HepG2 (cell line): ENCODE measurements at regions not wholly inside any gene's neighbourhood (a gene's known extent, or its start where the extent isn't known, plus 50 kb on each side); places are given as distances from the start of the nearest gene placed in this dataset.

Source experiments
- ATAC-seq: fragments of 200-7000 bp; cut with Tn5 transposase; 3 replicates; pipeline ENCODE4 v1.9.1; 2020; ENCODE audit warnings: mild to moderate bottlenecking, moderate library complexity
- BruUV-seq: library from RNA; stranded (reverse); fragments of 400-500 nt; replicated peaks from 2 replicates; lab custom pipeline; 2021; lab: Mats Ljungman, UMichigan
- CTCF ChIA-PET: fragments of 300-600 bp; formaldehyde crosslinking; extraction: SDS; loops from one replicate; lab custom pipeline; 2021; ENCODE audit warnings: low total read pairs, inconsistent platforms, low intra/inter-chr PET ratio; lab: Yijun Ruan, JAX
- POLR2A ChIA-PET: fragments of 350-600 bp; sonication (Branson Sonifier 250); formaldehyde crosslinking; loops from one replicate; lab custom pipeline; 2020; ENCODE audit warnings: antibody characterized with exemption, inconsistent platforms; lab: Yijun Ruan, JAX
- DNase-seq: peaks from one replicate; pipeline ENCODE4 v3.0.0-alpha.2; 2015; ENCODE audit warnings: low spot score
- FAIRE-seq: peaks from 3 replicates; lab custom pipeline; 2011; peaks lifted over from hg19 to GRCh38; lab: Jason Lieb, UNC
- H2AFZ ChIP-seq: one replicate; pipeline ENCODE4 v1.6.1; 2011; ENCODE audit warnings: low read length, inconsistent platforms
- H3K27ac ChIP-seq: fragments of 300-600 bp; 3 replicates; pipeline ENCODE4 v1.8.0; 2011; ENCODE audit warnings: mixed run types, mild to moderate bottlenecking, mixed read lengths, low read length, inconsistent platforms; ENCODE audit not compliant: insufficient read depth; ENCODE audit errors: extremely low read length
- H3K27me3 ChIP-seq, 2 experiments: fragments of 200-600 bp in 1 of 2; 2 replicates in 1 of 2; 3 replicates in 1 of 2; pipeline versions ENCODE4 v1.6.0 to v1.8.0; 2011; ENCODE audit warnings: low read length in 2 of 2, mild to moderate bottlenecking in 2 of 2, moderate library complexity in 2 of 2, inconsistent platforms in 1 of 2; ENCODE audit not compliant: insufficient read depth in 2 of 2, control insufficient read depth in 1 of 2
- H3K36me3 ChIP-seq, 2 experiments: fragments of 200-600 bp in 1 of 2; replicated peaks in 1 of 2; 2 replicates in 1 of 2; 3 replicates in 1 of 2; pipeline versions ENCODE4 v1.5.1 to v1.8.0; 2011; ENCODE audit warnings: low read length in 2 of 2, inconsistent platforms in 1 of 2; ENCODE audit not compliant: insufficient read depth in 2 of 2, control insufficient read depth in 1 of 2
- H3K4me1 ChIP-seq: 2 replicates; pipeline ENCODE4 v1.5.1; 2012; ENCODE audit warnings: low read length, inconsistent platforms; ENCODE audit not compliant: insufficient read depth
- H3K4me2 ChIP-seq: 2 replicates; pipeline ENCODE4 v1.6.0; 2011; ENCODE audit warnings: low read depth, low read length, inconsistent platforms
- H3K4me3 ChIP-seq, 3 experiments: fragments of 200-600 bp in 1 of 3; sonication (generic), shearing (Covaris generic) in 1 of 3; replicated peaks in 1 of 3; 2 replicates each; pipeline ENCODE4 v1.5.1; 2011 to 2016; ENCODE audit warnings: low read length in 3 of 3, inconsistent platforms in 2 of 3, low read depth in 2 of 3, mild to moderate bottlenecking in 2 of 3, control low read depth in 1 of 3, mixed read lengths in 1 of 3; ENCODE audit not compliant: insufficient read depth in 1 of 3
- H3K79me2 ChIP-seq: one replicate; pipeline ENCODE4 v1.6.1; 2011; ENCODE audit warnings: low read length, inconsistent platforms; ENCODE audit not compliant: insufficient read depth
- H3K9ac ChIP-seq: 2 replicates; pipeline ENCODE4 v1.6.0; 2011; ENCODE audit warnings: mild to moderate bottlenecking, low read depth, low read length, inconsistent platforms; ENCODE audit not compliant: insufficient read depth
- H3K9me3 ChIP-seq: 2 replicates; pipeline ENCODE4 v1.5.1; 2012; ENCODE audit warnings: mild to moderate bottlenecking, low read length
- H4K20me1 ChIP-seq: 2 replicates; pipeline ENCODE4 v1.6.0; 2011; ENCODE audit warnings: inconsistent platforms, mild to moderate bottlenecking, low read length, moderate library complexity; ENCODE audit not compliant: insufficient read depth
- E2F5 ChIP-seq: sonication (generic); formaldehyde crosslinking; conservative IDR thresholded peaks from 2 replicates; pipeline ENCODE4 v1.4.0; 2020; ENCODE audit warnings: missing genetic modification reagents
- HNRNPK ChIP-seq: fragments of 200-400 bp; formaldehyde crosslinking; IDR thresholded peaks from 2 replicates; pipeline ENCODE4 v1.6.1; 2018; ENCODE audit warnings: low read length, low read depth, moderate library complexity, mild to moderate bottlenecking; ENCODE audit not compliant: poor library complexity, severe bottlenecking
- KAT7 ChIP-seq: IDR thresholded peaks from 2 replicates; pipeline ENCODE4 v1.6.1; 2018; ENCODE audit warnings: borderline replicate concordance, missing compliant biosample characterization
- KMT2B ChIP-seq: IDR thresholded peaks from 2 replicates; pipeline ENCODE4 v1.6.1; 2016; ENCODE audit warnings: missing genetic modification reagents, missing compliant biosample characterization
- SSRP1 ChIP-seq: IDR thresholded peaks from 2 replicates; pipeline ENCODE4 v1.6.1; 2016; ENCODE audit warnings: control low read depth
- TBL1XR1 ChIP-seq: fragments of 150-350 bp; IDR thresholded peaks from 2 replicates; pipeline ENCODE4 v1.6.1; 2014; ENCODE audit warnings: borderline replicate concordance, low read length; ENCODE audit not compliant: partially characterized antibody
- ZFP90 ChIP-seq: sonication (generic); formaldehyde crosslinking; IDR thresholded peaks from 2 replicates; pipeline ENCODE4 v1.8.0; 2022; ENCODE audit warnings: missing genetic modification reagents, mild to moderate bottlenecking, inconsistent platforms, borderline replicate concordance
- ZNF362 ChIP-seq: sonication (generic); formaldehyde crosslinking; IDR thresholded peaks from 2 replicates; pipeline ENCODE4 v1.4.0; 2020; ENCODE audit warnings: missing genetic modification reagents, mild to moderate bottlenecking, borderline replicate concordance
- ZNF598 ChIP-seq: sonication (generic); formaldehyde crosslinking; IDR thresholded peaks from 2 replicates; pipeline ENCODE4 v1.5.1; 2020; ENCODE audit warnings: mild to moderate bottlenecking, missing genetic modification reagents, borderline replicate concordance
- ZNF768 ChIP-seq: sonication (generic); formaldehyde crosslinking; IDR thresholded peaks from 2 replicates; pipeline ENCODE4 v1.4.0; 2020; ENCODE audit warnings: missing genetic modification reagents
- ZNF792 ChIP-seq: IDR thresholded peaks from 2 replicates; pipeline ENCODE4 v1.6.1; 2016
- WGBS: methylation state at CpG from one replicate; pipeline ENCODE4 v1.1.6; 2017; ENCODE audit warnings: low lambda C conversion rate; 5-methylcytosine and 5-hydroxymethylcytosine counted together
- in situ Hi-C: cut with HindIII; loops from 2 replicates; pipeline ENCODE4 v1.10.0; 2017; ENCODE audit warnings: low pct_unique_long_range_greater_than_20kb; ENCODE audit not compliant: extremely low pct_ligation_motif_present
- intact Hi-C: fragments of 100-400 bp; cut with micrococcal nuclease; formaldehyde crosslinking; loops from one replicate; pipeline ENCODE4 v1.10.0; 2022; ENCODE audit not compliant: unreplicated experiment
- TF ChIP-seq, protein P1 (sequence below): sonication (generic); formaldehyde crosslinking; IDR thresholded peaks from 2 replicates; pipeline ENCODE4 v1.4.0; 2020; ENCODE audit warnings: mild to moderate bottlenecking, low read depth, missing genetic modification reagents

GRCh38 chr12:126316411-126316810 lies 1251.2 kb downstream of the AACS start:
- H3K9ac ChIP-seq: no peak overlapping the region
- peaks cover 77% of the 10 kb centered on the region for H3K9me3 ChIP-seq
- BruUV-seq: no TSS peak
- TF ChIP-seq KMT2B (CRISPR knock-in tag) (no peak), ZNF768 (no peak), TBL1XR1 (no peak), E2F5 (CRISPR knock-in tag) (no peak), KAT7 (CRISPR knock-in tag) (no peak), ZNF598 (CRISPR knock-in tag) (no peak), HNRNPK (no peak), ZFP90 (CRISPR knock-in tag) (no peak), SSRP1 (no peak), ZNF792 (CRISPR knock-in tag) (no peak), ZNF362 (CRISPR knock-in tag) (no peak)
- TF ChIP-seq, protein P1, sequence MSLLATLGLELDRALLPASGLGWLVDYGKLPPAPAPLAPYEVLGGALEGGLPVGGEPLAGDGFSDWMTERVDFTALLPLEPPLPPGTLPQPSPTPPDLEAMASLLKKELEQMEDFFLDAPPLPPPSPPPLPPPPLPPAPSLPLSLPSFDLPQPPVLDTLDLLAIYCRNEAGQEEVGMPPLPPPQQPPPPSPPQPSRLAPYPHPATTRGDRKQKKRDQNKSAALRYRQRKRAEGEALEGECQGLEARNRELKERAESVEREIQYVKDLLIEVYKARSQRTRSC: no peak
- ChIA-PET CTCF (no interaction called here), POLR2A (no interaction called here)
- H2AFZ ChIP-seq: no peak overlapping the region
- H4K20me1 ChIP-seq: no peaks in the 10 kb centered on the region
- no peaks in the 10 kb centered on the region for H3K4me1 ChIP-seq
- intact Hi-C loops (no loop called here), in situ Hi-C loops (no loop called here)
- no peaks in the 10 kb centered on the region for H3K27me3 ChIP-seq
- H3K79me2 ChIP-seq: no peaks in the 10 kb centered on the region
- FAIRE-seq: no peak
- no peak overlapping the region for H3K4me2 ChIP-seq
- no peak for DNase-seq
- no peaks in the 10 kb centered on the region for H3K36me3 ChIP-seq
- no peak for ATAC-seq
- no peak overlapping the region for H3K27ac ChIP-seq
- 4% methylated on average over 3 of the region's 3 CpGs for WGBS
- H3K4me3 ChIP-seq: no peak overlapping the region
